Stimulated activated CD4-positive, alpha-beta T cell treated with anti-CD3 and anti-CD28 coated beads, Interleukin-2, amount 100 ng/mL, for 48 hours (primary cell): ENCODE measurements at regions not wholly inside any gene's neighbourhood (a gene's known extent, or its start where the extent isn't known, plus 50 kb on each side); places are given as distances from the start of the nearest gene placed in this dataset.
"Not testable (repeated sequence)": the region's sequence is repeated elsewhere in the genome, so short reads cannot be mapped to it uniquely, and the experiment has no call there.

Source experiments
- DNase-seq, 2 donors: peaks; one replicate each; pipeline ENCODE4 v3.0.0-alpha.2; 2020

DNA sequence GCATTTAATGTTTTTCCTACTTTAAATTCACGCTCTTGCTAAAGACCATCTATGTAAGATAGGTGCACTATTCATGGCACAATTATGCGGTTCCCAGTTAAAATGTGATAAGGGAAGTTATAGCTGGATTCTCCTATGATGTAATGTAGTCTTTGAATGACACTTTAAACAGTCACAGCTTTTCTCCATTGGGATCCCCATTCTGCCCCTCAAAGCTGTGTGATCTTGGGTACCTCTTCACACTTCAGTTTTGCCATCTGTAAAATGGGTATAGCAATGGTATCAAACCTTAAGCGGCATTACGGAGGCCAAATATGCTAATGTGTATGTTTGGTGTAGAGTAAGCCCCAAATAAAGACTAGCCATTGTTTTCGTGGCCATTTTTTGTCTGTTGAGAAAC is 64.7 kb upstream of the ZNF217 start:
- no peak for DNase-seq

- DNase-seq, result no peak
These were observed 64.1 kb upstream of the ZNF217 start for GRCh38 chr20:53657732-53658131.

DNA sequence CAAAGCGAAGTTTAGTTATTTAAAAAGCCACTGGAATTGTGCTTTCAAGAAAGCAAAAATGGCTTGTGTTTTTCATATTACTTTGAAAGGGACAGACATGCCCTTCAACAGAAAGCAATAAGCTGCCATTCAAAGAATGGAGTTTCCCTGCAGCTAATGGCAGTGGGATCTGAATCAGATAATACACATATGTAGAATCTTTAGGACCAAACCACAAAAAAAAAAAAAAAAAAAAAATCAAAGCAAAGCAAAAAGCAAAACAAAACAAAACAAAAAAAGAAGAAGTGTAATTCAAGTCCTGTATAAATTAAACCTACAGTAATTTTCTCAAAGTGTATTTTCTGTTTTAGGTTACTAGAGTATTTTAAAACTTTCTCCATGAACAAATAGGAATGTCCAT is 63.6 kb upstream of the ZNF217 start:
- DNase-seq, result no peak

DNA sequence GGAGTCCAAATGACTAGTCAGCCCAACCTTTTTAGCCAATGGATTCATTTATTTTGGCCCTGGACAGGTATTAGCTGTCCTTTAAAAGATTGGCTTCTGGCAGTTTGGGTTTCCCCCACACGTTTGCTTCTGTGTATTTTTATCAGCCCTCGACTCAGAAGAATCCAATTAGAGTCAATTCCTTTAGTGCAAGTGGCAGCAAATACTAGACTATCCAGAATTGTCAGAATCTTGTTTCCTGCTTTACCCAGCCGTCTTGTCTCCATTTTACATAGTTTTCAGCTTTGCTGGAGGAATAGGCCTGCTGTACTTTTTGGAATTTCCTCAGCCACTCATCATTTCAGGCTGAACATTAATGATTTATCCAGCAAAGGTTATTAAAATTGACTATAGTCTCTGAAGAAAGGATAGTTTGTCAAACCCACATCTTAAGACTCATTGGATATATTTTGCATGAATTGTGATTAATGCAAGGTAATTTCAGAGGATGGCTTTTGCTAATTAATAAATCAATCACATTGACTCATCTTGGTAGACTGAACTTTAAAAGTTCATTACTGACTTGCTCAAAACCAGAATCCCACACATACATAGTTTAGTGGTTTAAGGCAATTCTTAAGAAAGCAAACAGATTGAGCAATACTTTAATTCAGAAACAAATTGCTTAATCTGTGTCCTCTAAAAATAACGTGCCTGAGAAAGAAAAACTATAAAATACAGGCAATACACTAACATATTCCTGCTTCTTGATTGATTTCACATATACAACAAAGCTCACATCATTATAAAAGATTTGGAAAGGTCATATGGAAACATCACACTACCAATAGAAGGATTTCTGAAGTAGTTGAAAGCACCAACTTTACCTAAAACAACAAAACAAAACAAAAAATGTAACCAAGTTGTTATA is 62.9 kb upstream of the ZNF217 start:
- no peak for DNase-seq

DNA sequence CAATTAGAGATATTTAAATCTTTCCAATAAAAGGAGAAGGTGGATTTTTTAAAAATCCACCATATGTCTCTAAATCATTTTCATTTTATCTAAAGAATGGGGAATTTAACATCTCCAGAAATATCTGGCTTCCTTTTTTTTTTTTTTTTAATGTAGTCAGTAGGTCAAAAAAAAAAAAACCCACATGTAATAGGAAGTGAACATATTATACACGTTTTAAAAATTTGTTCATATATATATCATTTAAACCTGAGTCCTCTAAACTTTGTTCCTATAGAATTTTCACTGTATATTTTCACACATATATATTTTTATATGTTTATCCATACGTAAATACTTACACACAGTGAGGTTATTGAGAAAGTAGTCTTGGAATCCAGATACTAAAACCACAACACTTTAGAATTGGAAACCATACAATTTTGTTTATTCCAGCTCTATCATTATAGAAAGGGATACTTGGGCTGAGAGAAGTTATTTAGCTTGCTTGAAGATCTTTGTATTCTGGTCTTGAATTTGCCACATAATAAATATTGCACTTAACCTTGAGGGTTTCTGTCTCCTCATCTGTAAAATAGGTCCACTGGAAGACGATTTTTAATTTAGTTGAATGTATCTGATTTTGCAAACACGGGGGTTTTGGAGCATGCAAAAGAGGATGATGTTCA is 62.1 kb upstream of the ZNF217 start:
- no peak for DNase-seq

GRCh38 chr20:53654932-53655624 is 61.4 kb upstream of the ZNF217 start:
- DNase-seq, result no peak

- DNase-seq, result not testable (repeated sequence)
These were observed 60.9 kb upstream of the ZNF217 start for GRCh38 chr20:53654521-53654920.

GRCh38 chr20:53652859-53653517 is 59.3 kb upstream of the ZNF217 start:
- DNase-seq, result no peak

GRCh38 chr20:53652090-53652858 is 58.6 kb upstream of the ZNF217 start:
- no peak for DNase-seq

- DNase-seq, result not testable (repeated sequence)
These were observed 55.9 kb upstream of the ZNF217 start for GRCh38 chr20:53649493-53649892.

DNA sequence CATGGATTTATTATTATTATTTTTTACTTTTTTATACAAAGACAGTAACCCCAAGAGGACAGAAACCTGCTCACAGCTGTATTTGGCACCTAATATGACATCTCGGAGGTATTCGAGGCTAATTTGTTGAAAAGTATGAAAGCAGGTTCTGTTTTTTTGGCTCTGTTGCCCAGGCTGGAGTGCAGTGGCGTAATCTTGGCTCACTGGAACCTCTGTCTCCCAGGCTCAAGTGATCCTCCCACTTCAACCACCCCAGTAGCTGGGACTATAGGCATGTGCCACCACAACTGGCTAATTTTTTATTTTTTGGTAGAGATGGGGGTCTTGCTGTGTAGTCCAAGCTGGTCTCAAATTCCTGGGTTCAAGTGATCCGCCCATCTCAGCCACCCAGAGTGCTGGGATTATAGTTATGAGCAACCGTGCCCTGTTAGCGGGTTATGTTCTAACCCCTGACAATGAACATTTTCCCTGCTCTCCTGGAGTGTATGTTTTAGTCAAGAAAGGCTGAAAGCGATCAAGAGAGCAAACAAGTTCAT is 53.7 kb upstream of the ZNF217 start:
- no peak for DNase-seq

DNA sequence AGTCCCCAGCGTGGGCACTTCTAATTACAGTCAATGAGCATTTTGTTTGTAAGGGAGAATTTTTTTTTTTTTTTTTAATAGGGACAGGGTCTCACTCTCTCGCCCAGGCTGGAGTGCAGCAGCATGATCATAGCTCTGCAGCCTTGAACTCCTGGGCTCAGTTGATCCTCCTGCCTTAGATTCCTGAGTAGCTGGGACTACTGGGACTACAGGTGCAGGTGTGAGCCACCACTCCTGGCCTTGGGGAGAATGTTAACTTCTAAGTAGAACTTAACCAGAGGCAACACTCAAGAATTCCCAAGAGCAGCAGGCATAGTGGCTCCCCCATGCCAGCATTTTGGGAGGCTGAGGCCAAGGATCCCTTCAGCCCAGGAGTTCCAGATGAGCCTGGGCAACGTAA is 52.9 kb upstream of the ZNF217 start:
- no peak for DNase-seq

GRCh38 chr20:53645582-53645897 is 51.9 kb upstream of the ZNF217 start:
- no peak for DNase-seq

GRCh38 chr20:53644108-53644507 is 50.5 kb upstream of the ZNF217 start:
- not testable (repeated sequence) for DNase-seq
